GM12872 (cell line): ENCODE measurements at regions not wholly inside any gene's neighbourhood (a gene's known extent, or its start where the extent isn't known, plus 50 kb on each side); places are given as distances from the start of the nearest gene placed in this dataset.

Experiments
- TF ChIP-seq, protein P1 (sequence below): IDR thresholded peaks from 3 replicates; pipeline ENCODE4 v1.5.1; 2011; ENCODE audit warnings: low read depth, mild to moderate bottlenecking, low read length, moderate library complexity; ENCODE audit not compliant: insufficient read depth

DNA sequence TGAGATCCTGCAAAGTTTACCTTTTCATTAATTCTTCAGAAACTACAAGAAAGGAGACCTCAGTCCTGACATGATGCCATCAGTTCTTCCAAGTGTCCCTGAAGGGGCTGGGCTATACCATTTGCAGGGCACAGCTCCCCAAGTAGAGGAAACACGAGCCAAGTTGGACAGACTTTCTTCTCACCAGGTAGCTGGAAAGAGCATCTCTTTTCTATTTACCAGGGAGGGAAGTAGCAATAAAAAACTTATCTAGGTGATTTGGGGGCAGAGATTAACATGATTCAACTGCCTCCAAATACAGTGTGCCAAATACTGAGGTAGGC, 103.9 kb upstream of the KCND3 start:
- TF ChIP-seq, protein P1, sequence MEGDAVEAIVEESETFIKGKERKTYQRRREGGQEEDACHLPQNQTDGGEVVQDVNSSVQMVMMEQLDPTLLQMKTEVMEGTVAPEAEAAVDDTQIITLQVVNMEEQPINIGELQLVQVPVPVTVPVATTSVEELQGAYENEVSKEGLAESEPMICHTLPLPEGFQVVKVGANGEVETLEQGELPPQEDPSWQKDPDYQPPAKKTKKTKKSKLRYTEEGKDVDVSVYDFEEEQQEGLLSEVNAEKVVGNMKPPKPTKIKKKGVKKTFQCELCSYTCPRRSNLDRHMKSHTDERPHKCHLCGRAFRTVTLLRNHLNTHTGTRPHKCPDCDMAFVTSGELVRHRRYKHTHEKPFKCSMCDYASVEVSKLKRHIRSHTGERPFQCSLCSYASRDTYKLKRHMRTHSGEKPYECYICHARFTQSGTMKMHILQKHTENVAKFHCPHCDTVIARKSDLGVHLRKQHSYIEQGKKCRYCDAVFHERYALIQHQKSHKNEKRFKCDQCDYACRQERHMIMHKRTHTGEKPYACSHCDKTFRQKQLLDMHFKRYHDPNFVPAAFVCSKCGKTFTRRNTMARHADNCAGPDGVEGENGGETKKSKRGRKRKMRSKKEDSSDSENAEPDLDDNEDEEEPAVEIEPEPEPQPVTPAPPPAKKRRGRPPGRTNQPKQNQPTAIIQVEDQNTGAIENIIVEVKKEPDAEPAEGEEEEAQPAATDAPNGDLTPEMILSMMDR, result no peak

DNA sequence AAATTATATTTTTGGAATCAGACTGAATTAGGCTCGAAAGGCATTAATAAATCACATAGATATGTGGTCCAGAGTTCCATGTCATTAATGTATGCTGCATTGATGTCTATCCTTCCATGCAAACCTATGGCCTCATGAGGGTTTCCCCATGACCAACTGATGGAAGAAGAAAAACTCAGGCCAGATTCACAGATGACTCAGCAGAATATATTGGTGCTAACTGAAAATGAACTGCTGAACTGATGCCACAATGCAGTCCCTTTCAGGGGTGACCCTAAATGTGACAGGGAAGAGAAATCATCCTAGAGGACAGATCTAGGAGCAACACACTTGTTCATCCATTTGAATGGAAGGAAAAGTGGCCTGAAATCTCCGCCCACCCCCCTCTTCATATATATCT, 110.5 kb upstream of the KCND3 start:
- TF ChIP-seq, protein P1, result no peak

DNA sequence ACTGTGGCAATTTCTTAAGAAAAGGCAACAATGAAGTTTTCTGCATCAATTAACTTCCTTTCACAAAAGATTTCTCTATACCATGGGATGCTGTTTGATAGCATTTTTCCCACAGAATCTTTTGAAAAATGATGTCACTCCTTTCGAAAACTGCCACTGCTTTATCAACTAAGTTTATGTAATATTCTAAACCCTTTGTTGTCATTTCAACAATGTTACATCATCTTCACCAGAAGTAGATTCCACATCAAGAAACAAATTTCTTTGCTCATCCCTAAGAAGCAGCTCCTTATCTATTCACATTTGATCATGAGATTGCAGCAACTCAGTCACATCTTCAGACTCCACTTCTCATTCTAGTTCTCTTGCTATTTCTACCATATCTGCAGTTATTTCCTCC, 116.1 kb upstream of the KCND3 start:
- TF ChIP-seq, protein P1, result no peak

DNA sequence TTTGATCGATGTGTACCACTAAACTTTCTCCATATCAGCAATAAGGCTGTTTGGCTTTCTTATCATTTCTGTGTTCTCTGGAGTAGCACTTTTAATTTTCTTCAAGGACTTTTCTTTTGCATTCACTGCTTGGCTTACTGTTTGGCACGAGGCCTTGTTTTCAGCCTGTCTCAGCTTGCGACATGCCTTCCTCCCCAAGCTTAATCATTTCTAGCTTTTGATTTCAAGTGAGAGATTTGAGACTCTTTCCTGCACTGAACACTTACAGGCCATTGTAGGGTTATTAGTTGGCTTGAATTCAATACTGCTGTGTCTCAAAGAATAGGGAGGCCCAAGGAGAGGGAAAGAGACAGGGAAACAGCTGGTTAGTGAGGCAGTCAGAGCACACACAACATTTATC, 120.6 kb upstream of the KCND3 start:
- TF ChIP-seq, protein P1, result no peak

DNA sequence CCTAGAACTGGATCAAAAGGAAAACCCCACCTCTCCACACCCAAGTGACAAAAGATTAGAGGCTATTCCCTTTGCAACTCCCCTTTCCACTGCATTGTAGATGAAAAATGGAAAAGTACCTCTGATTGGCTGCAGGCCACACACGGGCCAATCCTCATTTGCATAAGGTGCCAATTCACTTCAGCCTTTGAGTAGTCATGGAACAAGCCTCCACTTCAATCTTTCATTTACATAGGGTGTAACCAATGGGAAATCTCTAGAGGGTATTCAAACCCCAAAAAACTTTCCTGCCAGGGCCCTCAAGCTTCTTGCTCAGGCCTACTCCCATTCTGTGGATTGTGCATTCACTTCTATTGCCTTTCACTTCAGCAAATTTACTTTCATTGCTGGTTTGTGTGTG, 122.3 kb upstream of the KCND3 start:
- TF ChIP-seq, protein P1, result no peak

DNA sequence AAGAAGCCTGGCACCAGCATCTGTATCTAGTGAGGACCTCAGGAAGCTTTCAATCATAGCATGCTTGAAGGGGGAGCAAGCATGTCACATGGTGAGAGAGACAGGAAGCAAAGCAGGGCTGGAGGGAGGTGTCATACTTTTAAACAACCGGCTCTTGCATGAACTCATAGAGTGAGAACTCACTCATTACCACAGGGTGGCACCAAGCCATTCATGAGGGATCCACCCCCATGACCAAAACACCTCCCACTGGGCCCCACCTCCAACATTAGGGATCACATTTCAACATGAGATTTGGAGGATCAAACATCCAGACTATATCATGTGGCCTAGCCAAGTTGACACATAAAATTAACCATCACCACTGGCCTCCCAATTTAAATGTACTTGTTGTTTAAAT, 125.1 kb upstream of the KCND3 start:
- TF ChIP-seq, protein P1, result no peak

DNA sequence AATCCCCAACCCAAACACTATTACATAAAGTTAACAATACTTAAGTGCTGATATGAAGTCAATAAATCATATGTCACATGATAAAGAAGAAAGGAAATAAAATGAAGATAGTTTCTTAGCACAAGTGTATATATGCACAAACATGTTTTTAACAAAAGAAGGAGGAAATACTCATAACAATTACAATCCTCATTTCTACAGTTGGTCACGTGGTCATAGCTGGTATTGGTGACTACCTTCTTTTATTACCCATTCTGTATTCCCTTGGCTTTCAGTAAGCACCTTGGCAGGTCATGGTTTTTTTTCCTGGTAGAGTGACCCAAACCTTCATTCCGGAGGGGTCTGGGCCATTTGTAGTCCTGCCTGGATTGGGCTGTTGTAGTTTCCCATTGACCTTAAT, 137.1 kb upstream of the KCND3 start:
- TF ChIP-seq, protein P1, result no peak

DNA sequence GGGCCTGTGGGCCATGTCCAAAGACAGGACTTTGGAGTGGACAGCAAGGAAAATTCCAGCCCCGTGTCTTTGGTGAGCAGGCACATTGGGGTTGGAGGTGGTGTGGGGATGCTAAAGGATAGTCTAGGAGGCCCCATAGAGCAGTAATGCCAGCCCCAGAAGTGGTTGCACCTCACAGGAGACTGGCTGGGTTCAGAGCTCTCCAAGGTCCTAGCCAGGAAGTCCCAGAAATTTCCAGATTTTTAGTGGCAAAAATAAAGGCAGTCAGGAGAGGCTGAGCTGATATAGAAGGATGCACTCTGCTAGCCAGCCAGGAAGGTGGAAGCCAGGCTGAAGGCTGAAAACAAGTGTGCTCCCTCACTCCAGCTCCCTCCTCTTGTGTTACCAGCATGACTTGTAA, 144.0 kb upstream of the KCND3 start:
- TF ChIP-seq, protein P1, result no peak
